Activated CD8-positive, alpha-beta memory T cell treated with anti-CD3 and anti-CD28 coated beads for 1 hour (primary cell): ENCODE measurements at regions not wholly inside any gene's neighbourhood (a gene's known extent, or its start where the extent isn't known, plus 50 kb on each side); places are given as distances from the start of the nearest gene placed in this dataset.

Experiments
- DNase-seq, 2 donors: peaks; one replicate each; pipeline ENCODE4 v3.0.0-alpha.2; 2020; ENCODE audit warnings: low read depth in 1 of 2; ENCODE audit errors: extremely low read depth in 1 of 2

- no peak for DNase-seq
Observed at GRCh38 chr18:24771300-24771699, 310.9 kb downstream of the HRH4 start.

DNA sequence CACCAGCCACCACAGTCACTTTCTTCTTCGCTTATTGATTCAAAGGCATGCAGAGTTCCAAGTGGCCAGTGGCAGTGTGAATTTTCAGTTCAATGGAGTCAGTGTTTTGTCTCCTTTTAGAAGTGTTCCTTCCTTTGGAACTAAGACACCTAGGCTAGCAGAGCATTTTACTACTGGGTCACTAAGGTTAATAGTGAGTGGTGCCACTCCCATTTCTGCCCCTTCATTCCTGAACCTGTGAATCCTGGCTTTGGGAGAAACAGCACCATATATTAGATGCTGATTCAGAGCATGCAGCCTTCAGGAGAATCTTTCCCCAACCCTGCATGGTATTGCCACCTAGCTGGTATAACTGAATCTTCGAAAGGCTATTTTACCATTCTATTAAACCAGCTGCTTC, 312.7 kb downstream of the HRH4 start:
- no peak for DNase-seq

- DNase-seq = no peak
Observed at GRCh38 chr18:24776019-24776418, 315.6 kb downstream of the HRH4 start.

GRCh38 chr18:24778810-24779418, 318.5 kb downstream of the HRH4 start:
- no peak for DNase-seq

GRCh38 chr18:24782566-24782965, 322.1 kb downstream of the HRH4 start:
- no peak for DNase-seq

GRCh38 chr18:24785019-24785418, 324.6 kb downstream of the HRH4 start:
- DNase-seq = no peak

DNA sequence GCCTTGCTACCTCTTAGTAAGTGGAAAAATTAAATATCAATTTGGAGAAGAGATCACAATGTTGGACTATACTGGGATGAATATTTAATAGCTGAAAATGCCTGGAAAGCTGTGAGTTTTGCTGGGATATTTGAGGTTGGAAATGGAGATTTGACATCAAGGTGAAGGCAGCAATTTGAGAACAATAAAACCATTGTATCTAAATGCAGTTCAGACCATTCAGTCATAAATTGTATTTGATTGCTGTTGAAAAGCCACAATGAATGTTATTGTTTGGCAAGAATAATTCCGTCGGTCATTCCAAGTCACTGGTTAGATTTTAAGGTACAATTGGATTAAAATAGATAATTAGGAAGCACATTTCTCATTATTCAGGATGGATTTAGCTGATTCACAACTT, 325.6 kb downstream of the HRH4 start:
- no peak for DNase-seq

DNA sequence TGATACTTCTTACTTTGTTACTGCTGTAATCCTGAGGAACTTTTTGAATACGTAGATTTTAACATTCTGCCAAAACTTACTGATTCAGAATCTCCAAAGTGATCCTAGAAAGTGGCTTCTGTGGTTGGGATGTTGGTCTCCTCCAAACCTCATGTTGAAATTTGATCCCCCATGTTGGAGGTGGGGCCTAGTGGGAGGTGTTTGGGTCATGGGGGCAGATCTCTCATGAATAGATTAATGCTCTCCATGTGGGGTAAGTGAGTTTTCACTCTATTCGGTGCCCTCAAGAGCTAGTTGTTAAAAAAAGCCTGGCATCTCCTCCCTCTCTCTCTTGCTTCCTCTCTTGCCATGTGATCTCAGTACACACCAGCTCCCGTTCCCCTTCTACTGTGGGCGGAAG, 329.9 kb downstream of the HRH4 start:
- no peak for DNase-seq

DNA sequence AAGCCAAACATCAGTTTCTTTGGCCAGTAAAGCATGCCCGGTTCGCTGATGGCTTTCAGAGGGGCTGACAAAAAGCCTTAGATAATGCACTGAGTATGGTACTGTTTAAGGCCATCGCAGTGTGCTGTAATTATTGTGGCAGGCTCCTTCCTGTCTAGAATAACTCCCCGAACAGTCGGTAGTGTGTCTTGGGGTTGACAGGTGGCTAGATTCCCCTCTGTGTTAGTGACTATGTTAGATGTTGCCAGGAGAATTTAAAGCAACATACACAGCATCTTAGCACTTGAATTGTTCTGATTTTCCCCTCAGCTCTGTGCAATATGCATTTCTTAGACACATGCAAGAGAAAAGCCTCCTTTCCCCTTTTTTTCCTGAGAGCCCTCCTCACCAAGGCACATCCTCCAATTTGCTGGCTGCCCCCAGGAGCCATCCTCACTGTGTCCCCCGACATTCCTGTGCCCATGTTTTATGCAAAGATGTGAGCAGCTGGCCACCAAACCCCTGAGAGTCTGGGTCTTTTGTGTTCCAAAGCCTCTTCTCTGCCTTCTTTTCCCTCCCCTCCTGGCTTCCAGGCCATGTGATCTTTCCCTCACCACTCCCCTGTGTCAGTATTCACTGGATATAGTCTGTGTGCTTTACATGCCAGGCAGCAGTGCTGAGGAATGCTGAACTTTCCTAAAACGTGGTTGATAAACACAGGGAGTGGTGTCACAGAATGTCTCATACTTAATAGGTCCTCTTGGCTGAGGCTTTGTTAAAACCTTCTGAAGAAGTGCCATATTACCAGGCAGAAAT, 331.5 kb downstream of the HRH4 start:
- DNase-seq = no peak

DNA sequence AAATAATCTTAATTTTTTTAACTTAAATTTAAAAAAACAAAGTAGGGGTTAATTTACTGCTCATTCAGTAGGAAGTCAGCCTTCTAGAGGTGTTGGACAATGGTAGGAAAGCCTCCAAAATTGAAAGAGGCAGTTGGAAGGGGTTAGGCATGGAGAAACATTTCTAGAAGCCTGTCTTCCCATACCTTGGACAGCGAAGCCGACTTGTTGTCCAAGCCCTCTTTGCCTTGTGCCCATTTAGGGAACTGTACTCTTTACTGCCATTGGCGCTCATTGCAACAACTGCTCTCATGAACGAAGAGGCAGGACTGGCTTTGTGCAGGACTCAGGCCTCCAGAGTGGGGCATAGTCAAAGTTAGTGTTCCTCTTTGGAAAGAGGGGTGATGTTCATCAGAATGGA, 333.3 kb downstream of the HRH4 start:
- no peak for DNase-seq

GRCh38 chr18:24795129-24795528, 334.7 kb downstream of the HRH4 start:
- no peak for DNase-seq

DNA sequence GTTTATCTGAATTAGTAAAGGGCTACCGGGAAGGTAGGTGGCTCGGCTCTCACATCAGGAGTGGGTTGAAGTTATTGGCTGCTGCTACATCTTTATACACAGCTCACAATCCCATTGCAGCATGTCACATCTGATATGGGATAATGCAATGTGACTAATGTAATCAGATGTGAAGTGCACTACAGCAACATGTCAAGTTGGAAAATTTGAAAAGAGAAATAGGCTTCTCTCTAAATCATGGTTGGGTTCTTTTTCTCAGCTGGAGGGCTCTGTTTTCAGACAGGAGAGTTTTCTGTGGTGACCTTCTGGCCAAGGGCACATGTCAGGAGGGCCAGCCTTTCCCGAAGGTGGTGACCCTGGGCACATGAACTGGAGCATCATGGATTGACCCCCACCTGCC, 337.5 kb downstream of the HRH4 start:
- DNase-seq = no peak

DNA sequence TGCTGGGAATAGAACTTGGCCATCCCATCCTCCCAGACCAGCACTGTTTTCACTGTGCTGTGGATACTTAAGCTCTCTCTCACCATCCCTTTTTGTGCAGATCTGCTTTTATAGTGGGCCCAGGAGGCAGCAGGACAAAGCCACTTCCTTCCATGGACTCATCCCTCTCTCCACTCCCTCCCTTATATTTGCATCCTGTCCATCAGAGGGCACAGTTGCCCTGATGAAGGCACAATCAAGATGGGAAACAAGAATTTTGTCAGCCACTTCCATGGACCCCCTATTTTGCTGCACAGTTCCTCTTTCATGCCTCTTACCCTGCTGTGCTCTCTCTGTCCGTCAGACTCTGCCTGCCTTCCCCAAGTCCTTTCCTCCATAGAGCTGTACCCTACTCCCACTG, 338.7 kb downstream of the HRH4 start:
- no peak for DNase-seq

DNA sequence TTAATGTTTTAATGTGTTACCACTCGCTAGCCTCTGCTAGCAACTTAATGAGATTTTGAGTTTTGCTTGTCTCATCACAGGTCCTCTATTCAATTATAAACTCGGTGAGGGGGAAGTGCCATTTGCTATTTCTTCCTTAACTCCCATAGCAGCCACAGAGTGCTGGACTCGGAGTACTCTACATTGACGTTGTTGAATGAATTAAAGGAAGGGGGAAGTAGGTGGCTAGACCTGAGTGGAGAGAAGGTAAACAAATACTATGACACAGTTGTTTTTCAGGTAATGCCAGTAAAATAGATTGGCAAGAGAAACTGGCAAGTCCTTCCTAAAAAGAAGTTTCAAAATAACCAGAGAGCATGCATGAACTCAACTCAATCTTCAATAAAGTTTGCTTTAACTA, 339.3 kb downstream of the HRH4 start:
- DNase-seq = no peak

DNA sequence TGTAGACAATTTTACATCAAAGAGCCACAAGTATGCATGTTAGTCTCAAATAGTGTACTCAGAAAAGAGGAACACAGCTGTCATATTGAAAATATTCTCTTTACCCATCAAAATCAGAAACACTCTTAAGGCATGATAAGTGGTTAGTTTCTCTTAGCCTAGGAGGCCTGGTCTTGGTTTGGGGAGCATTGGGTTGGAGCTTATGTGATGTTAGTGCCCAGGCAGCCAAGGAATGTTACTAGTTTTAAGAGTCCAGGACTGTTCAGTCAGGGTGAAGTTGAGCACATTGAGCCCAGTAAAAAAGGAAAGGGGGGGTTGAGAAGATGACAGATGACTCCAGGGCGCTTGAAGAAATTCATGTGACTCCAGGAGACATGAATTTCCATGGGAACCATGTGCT, 340.6 kb downstream of the HRH4 start:
- DNase-seq = no peak

DNA sequence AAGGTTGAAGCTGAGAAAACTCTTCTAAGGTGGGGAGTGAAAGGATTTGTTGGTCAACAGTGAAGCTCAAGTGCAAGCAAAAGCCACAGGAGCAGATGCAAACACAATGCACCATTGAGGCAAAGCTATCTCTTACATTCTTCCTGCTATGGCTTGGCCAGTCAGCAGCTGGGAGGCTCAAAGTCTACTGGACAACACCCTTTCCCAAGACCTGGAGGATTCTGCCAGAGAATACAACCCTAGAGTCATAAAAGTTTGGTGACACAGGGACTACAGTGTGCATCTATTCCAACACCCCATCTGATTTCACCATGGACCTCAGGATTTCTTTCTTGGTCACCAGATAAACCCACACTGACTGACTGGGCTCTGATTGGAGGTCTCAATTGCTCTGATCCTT, 342.0 kb downstream of the HRH4 start:
- no peak for DNase-seq

GRCh38 chr18:24805156-24805555, 344.7 kb downstream of the HRH4 start:
- DNase-seq = no peak

DNA sequence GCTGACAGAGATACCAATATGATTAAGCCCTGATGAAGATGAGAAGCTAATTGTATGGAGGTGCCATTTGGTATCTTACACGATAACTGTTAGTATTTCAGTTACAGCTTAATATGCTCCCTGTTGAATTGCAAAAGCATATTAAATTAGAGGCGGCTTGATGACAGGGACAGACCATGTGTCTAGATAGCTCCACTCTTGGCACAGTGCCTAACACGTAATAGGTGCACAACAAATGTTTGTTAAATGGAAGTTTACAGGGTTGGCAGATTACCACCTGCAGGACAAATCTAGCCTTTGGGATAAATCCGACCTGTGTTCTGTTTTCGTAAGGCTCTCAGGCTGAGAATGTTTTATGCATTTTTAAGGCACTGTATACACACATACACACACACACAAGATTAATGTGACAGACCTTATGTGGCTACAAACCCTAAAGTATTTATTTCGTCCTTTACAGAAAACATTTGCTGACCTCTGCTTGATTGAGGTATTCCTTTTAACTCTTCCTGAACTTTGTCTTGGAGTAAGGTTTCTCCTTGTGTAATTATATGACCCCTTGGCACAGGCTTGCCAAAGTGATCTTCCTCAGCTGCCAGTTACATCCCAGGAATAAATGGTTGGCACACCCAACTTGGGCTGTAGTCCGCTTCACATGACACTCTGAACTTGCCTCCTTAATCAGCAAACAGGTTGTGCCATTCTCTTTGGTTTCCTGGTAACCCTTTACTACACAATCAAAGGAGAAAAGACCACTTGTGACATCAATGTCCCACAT, 348.9 kb downstream of the HRH4 start:
- no peak for DNase-seq

- no peak for DNase-seq
Observed at GRCh38 chr18:24810561-24811305, 350.3 kb downstream of the HRH4 start.

DNA sequence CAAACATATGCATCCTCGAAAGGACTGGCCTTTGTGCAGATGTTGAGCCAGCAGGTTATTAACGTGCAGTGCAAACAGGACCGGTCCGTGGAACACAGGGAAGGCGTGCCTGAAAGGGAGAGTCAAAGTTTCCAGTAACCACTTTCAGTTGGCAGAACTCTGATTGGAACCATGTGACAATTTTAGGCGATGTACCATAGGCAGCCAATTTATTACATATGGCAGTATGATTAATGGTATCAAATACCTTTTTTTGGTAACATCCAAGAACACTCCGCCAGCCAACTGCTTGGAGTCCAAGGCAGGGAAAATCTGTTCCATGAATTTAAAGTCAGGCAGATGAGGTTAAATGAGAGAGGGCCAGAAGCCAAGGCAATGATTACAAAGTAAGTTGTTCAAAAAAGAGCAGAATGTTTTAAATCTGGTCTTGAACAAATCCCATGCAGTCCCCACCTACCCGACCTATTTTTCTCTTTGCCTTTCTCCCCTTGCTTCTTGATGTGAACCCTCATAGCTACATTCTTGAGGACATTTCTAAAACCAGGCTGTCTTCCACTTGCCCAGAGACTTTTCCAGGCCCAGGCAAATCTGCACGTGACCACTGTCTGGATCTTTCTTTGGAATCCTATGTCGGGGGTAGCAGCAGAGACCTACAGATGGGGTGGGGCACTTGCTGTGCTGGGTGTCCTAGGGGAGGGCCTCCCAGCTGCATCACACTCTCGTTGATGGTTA, 351.7 kb downstream of the HRH4 start:
- no peak for DNase-seq

- no peak for DNase-seq
Observed at GRCh38 chr18:24814521-24814920, 354.1 kb downstream of the HRH4 start.
